ENCODE measurements at regions not wholly inside any gene's neighbourhood (a gene's known extent, or its start where the extent isn't known, plus 50 kb on each side); places are given as distances from the start of the nearest gene placed in this dataset.

GRCh38 chr16:26901983-26902382 lies 164.7 kb upstream of the C16orf82 start:
- no peak for ATAC-seq
- ChIA-PET CTCF (no interaction called here), POLR2A (no interaction called here), RAD21 (ENCODE audit: low non-redundant PET in 1 of 2, low total read pairs in 2 of 2, uncharacterized antibody in 2 of 2, unreplicated experiment in 2 of 2) (no interaction called here)
- Histone ChIP-seq H3K9me2 (ENCODE audit: insufficient read depth) (no peaks in the 10 kb centered on the region), H4K20me1 (ENCODE audit: insufficient read depth) (no peaks in the 10 kb centered on the region), H3K4me1 (ENCODE audit: control insufficient read depth in 1 of 2, insufficient read depth in 2 of 2, low read length in 2 of 2) (no peaks in the 10 kb centered on the region), H3K36me3 (ENCODE audit: control insufficient read depth in 1 of 2, insufficient read depth in 2 of 2, low read length in 2 of 2) (no peaks in the 10 kb centered on the region), H3K79me2 (ENCODE audit: insufficient read depth, low read length) (no peaks in the 10 kb centered on the region), H2AFZ (ENCODE audit: low read depth, low read length, poor library complexity, severe bottlenecking) (no peak overlapping the region), H3K27me3 (ENCODE audit: insufficient read depth, low read length) (peaks cover 12% of the 10 kb centered on the region), H3K4me3 (replicated peaks in 1 of 2; ENCODE audit: low read depth in 1 of 2, low read length in 2 of 2) (no peak overlapping the region), H3K27ac (ENCODE audit: low read depth, low read length) (no peak overlapping the region), H3K9ac (ENCODE audit: low read length) (no peak overlapping the region), H3K4me2 (ENCODE audit: low read length) (no peak overlapping the region), H3K9me3 (ENCODE audit: control insufficient read depth in 1 of 2, insufficient read depth in 1 of 2, low read depth in 1 of 2, low read length in 2 of 2) (no peaks in the 10 kb centered on the region)
- TF ChIP-seq SIN3A (IDR thresholded peaks at IDR 0.05; ENCODE audit: low read depth) (no peak), EZH2 (IDR thresholded peaks at IDR 0.05) (no peak), CBX3 (IDR thresholded peaks at IDR 0.05; ENCODE audit: low read depth) (no peak), YY1 (IDR thresholded peaks at IDR 0.05; ENCODE audit: extremely low read depth, insufficient replicate concordance, low read depth, low read length) (no peak), POLR2A (IDR thresholded peaks at IDR 0.05; ENCODE audit: borderline replicate concordance, extremely low read depth, insufficient read depth, insufficient read length) (no peak), REST (IDR thresholded peaks at IDR 0.05; ENCODE audit: low read depth) (no peak), ZFX (IDR thresholded peaks at IDR 0.05) (no peak)
- TF ChIP-seq, protein P1, sequence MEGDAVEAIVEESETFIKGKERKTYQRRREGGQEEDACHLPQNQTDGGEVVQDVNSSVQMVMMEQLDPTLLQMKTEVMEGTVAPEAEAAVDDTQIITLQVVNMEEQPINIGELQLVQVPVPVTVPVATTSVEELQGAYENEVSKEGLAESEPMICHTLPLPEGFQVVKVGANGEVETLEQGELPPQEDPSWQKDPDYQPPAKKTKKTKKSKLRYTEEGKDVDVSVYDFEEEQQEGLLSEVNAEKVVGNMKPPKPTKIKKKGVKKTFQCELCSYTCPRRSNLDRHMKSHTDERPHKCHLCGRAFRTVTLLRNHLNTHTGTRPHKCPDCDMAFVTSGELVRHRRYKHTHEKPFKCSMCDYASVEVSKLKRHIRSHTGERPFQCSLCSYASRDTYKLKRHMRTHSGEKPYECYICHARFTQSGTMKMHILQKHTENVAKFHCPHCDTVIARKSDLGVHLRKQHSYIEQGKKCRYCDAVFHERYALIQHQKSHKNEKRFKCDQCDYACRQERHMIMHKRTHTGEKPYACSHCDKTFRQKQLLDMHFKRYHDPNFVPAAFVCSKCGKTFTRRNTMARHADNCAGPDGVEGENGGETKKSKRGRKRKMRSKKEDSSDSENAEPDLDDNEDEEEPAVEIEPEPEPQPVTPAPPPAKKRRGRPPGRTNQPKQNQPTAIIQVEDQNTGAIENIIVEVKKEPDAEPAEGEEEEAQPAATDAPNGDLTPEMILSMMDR (IDR thresholded peaks at IDR 0.05 in 2 of 3, conservative IDR thresholded peaks at IDR 0.05 in 1 of 3; ENCODE audit: borderline replicate concordance in 1 of 3, insufficient read depth in 1 of 3, low read depth in 2 of 3, low read length in 2 of 3): no peak
- no peak for DNase-seq (ENCODE audit: low read depth, low spot score)
- BruUV-seq (replicated peaks): no TSS peak
- intact Hi-C loops (cut with micrococcal nuclease): no loop called here
